SU-DHL-6 (cell line): ENCODE measurements at regions not wholly inside any gene's neighbourhood (a gene's known extent, or its start where the extent isn't known, plus 50 kb on each side); places are given as distances from the start of the nearest gene placed in this dataset.

Experiments
- CTCF ChIP-seq: fragments of 200-600 bp; sonication (generic); IDR thresholded peaks from one replicate; pipeline ENCODE4 v1.5.1; 2017; ENCODE audit warnings: antibody characterized with exemption, mild to moderate bottlenecking, low read length, moderate library complexity; ENCODE audit not compliant: insufficient read depth, poor library complexity, severe bottlenecking
- EZH2phosphoT487 ChIP-seq: fragments of 200-600 bp; sonication (generic), shearing (Covaris generic); conservative IDR thresholded peaks from 2 replicates; pipeline ENCODE4 v1.6.1; 2018; ENCODE audit warnings: mild to moderate bottlenecking, antibody characterized with exemption, low read length, moderate library complexity, mixed read lengths

GRCh38 chr4:12016729-12017128 is 588.0 kb upstream of the HS3ST1 start:
- TF ChIP-seq CTCF: no peak
- no peak for TF ChIP-seq EZH2phosphoT487
